Trophoblast cell (in vitro differentiated cells and primary cell): ENCODE measurements at regions not wholly inside any gene's neighbourhood (a gene's known extent, or its start where the extent isn't known, plus 50 kb on each side); places are given as distances from the start of the nearest gene placed in this dataset.
"Not testable (repeated sequence)": the region's sequence is repeated elsewhere in the genome, so short reads cannot be mapped to it uniquely, and the experiment has no call there.

ENCODE experiments used
- DNase-seq, 2 donors: peaks; one replicate each; pipeline ENCODE4 v3.0.0-alpha.2; 2016
- H2AFZ ChIP-seq: 2 replicates; pipeline ENCODE4 v1.6.1; 2013; ENCODE audit warnings: low read length, moderate library complexity, mild to moderate bottlenecking; ENCODE audit not compliant: insufficient read depth, poor library complexity
- H2AK5ac ChIP-seq: 2 replicates; pipeline ENCODE4 v1.6.1; 2013; ENCODE audit warnings: mild to moderate bottlenecking, low read length
- H2BK120ac ChIP-seq: 2 replicates; pipeline ENCODE4 v1.6.1; 2013; ENCODE audit warnings: low read length, mild to moderate bottlenecking, moderate library complexity; ENCODE audit not compliant: insufficient read depth, poor library complexity
- H2BK12ac ChIP-seq: 2 replicates; pipeline ENCODE4 v1.6.1; 2013; ENCODE audit warnings: mild to moderate bottlenecking, low read length, moderate library complexity
- H2BK5ac ChIP-seq: 2 replicates; pipeline ENCODE4 v1.6.1; 2013; ENCODE audit warnings: low read length, low read depth, moderate library complexity, mild to moderate bottlenecking; ENCODE audit not compliant: poor library complexity
- H3K14ac ChIP-seq: 2 replicates; pipeline ENCODE4 v1.6.1; 2013; ENCODE audit warnings: mild to moderate bottlenecking, low read length
- H3K18ac ChIP-seq: 2 replicates; pipeline ENCODE4 v1.6.1; 2013; ENCODE audit warnings: mild to moderate bottlenecking, low read length
- H3K23ac ChIP-seq: 2 replicates; pipeline ENCODE4 v1.6.1; 2013; ENCODE audit warnings: low read length
- H3K27ac ChIP-seq: 2 replicates; pipeline ENCODE4 v1.5.1; 2013; ENCODE audit warnings: low read depth, mild to moderate bottlenecking, inconsistent platforms, low read length, moderate library complexity
- H3K27me3 ChIP-seq: 2 replicates; pipeline ENCODE4 v1.6.1; 2013; ENCODE audit warnings: inconsistent platforms, mild to moderate bottlenecking, low read length, moderate library complexity; ENCODE audit not compliant: insufficient read depth
- H3K36me3 ChIP-seq, 2 experiments: 1 replicate in 1 of 2; 2 replicates in 1 of 2; pipeline ENCODE4 v1.6.1; 2013; ENCODE audit warnings: low read length in 2 of 2, mild to moderate bottlenecking in 2 of 2, moderate library complexity in 1 of 2; ENCODE audit not compliant: insufficient read depth in 2 of 2, control insufficient read depth in 1 of 2
- H3K4ac ChIP-seq: 2 replicates; pipeline ENCODE4 v1.6.1; 2013; ENCODE audit warnings: low read depth, mild to moderate bottlenecking, low read length, moderate library complexity
- H3K4me1 ChIP-seq, 2 experiments: 1 replicate in 1 of 2; 2 replicates in 1 of 2; pipeline ENCODE4 v1.6.1; 2013; ENCODE audit warnings: low read length in 2 of 2, mild to moderate bottlenecking in 2 of 2, moderate library complexity in 1 of 2; ENCODE audit not compliant: insufficient read depth in 2 of 2, control insufficient read depth in 1 of 2
- H3K4me2 ChIP-seq: 2 replicates; pipeline ENCODE4 v1.6.1; 2013; ENCODE audit warnings: inconsistent platforms, mild to moderate bottlenecking, low read length, moderate library complexity
- H3K4me3 ChIP-seq: 2 replicates; pipeline ENCODE4 v1.5.1; 2013; ENCODE audit warnings: mild to moderate bottlenecking, low read depth, low read length, inconsistent platforms
- H3K79me1 ChIP-seq: one replicate; pipeline ENCODE4 v1.6.1; 2013; ENCODE audit warnings: low read length
- H3K79me2 ChIP-seq: 2 replicates; pipeline ENCODE4 v1.6.1; 2013; ENCODE audit warnings: low read length, mild to moderate bottlenecking; ENCODE audit not compliant: control insufficient read depth, insufficient read depth, poor library complexity
- H3K9ac ChIP-seq: 2 replicates; pipeline ENCODE4 v1.6.1; 2013; ENCODE audit warnings: mild to moderate bottlenecking, low read length
- H3K9me3 ChIP-seq: 2 replicates; pipeline ENCODE4 v1.6.1; 2013; ENCODE audit warnings: low read depth, mild to moderate bottlenecking, control low read depth, inconsistent platforms, low read length; ENCODE audit not compliant: insufficient read depth
- H4K12ac ChIP-seq: 2 replicates; pipeline ENCODE4 v1.6.1; 2013; ENCODE audit warnings: low read depth, mild to moderate bottlenecking, low read length, moderate library complexity
- H4K8ac ChIP-seq: 2 replicates; pipeline ENCODE4 v1.6.1; 2013; ENCODE audit warnings: low read depth, mild to moderate bottlenecking, low read length, moderate library complexity
- H4K91ac ChIP-seq: one replicate; pipeline ENCODE4 v1.6.1; 2013; ENCODE audit warnings: low read depth, mild to moderate bottlenecking, low read length, moderate library complexity
- WGBS: extraction: QIAGEN DNeasy Blood & Tissue Kit; methylation state at CpG from one replicate; pipeline ENCODE4 v1.1.7; 2013; ENCODE audit warnings: missing lambda C conversion rate; ENCODE audit not compliant: insufficient read length, insufficient coverage; ENCODE audit errors: extremely low coverage; 5-methylcytosine and 5-hydroxymethylcytosine counted together

DNA sequence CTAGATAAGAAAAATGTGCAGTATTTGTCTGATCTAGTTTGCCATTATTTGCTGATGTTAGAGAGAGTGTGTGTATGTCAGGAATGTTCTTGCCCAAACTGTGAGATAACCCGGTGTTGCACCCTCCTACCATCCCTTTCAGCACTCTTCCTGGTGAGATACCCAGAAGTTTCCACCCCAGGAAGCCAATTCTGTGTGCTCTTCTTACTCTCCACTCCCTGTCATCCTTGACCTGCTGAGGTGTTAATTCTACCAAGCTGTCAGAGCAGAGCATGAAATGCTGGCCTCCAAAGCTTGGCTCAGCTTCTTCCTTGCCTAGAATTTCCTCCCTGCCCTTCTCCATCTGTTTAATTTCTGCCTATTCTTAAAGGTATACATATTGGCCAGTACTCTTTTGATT lies 237.3 kb upstream of the CNR1 start:
- Histone ChIP-seq H3K27me3 (no peaks in the 10 kb centered on the region), H3K23ac (no peak overlapping the region), H3K79me2 (no peaks in the 10 kb centered on the region), H3K9ac (no peak overlapping the region), H2AK5ac (no peak overlapping the region), H2BK120ac (no peak overlapping the region), H3K4me3 (no peak overlapping the region), H4K8ac (no peak overlapping the region), H3K4me1 (no peaks in the 10 kb centered on the region), H4K12ac (no peak overlapping the region), H4K91ac (no peak overlapping the region), H3K9me3 (no peaks in the 10 kb centered on the region), H3K27ac (no peak overlapping the region), H2BK12ac (no peak overlapping the region), H3K4ac (no peak overlapping the region), H3K4me2 (no peak overlapping the region), H2BK5ac (no peak overlapping the region), H3K79me1 (no peaks in the 10 kb centered on the region), H3K36me3 (no peaks in the 10 kb centered on the region), H3K18ac (no peak overlapping the region), H2AFZ (no peak overlapping the region), H3K14ac (no peak overlapping the region)
- DNase-seq = no peak
- no CpG with 5 or more reads among the region's 1 CpG for WGBS

DNA sequence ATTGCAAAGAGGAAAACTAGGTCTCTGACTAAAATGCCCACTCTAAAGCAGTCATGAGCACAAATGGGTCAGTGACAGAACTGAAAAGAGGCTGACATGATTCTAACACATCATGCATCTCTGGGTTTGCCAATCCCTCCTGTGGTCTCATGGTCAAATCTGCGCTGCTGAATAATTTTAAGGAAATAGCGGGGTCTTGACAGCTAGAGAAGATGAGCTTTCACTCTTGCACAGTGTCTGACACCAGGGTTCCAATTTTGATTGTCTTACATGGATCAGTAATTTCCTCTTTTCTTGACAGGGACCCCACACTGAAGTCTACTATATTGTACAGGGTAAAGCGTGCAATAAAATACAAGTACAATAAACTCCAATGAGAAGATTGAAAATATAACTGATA lies 236.8 kb upstream of the CNR1 start:
- no peak overlapping the region for H2BK12ac ChIP-seq
- H3K36me3 ChIP-seq = no peaks in the 10 kb centered on the region
- no peak overlapping the region for H3K4me3 ChIP-seq
- no peak for DNase-seq
- H2AK5ac ChIP-seq = no peak overlapping the region
- no peaks in the 10 kb centered on the region for H3K4me1 ChIP-seq
- WGBS = no CpG with 5 or more reads among the region's 3 CpGs
- no peak overlapping the region for H4K12ac ChIP-seq
- no peak overlapping the region for H3K4ac ChIP-seq
- H2AFZ ChIP-seq = no peak overlapping the region
- no peaks in the 10 kb centered on the region for H3K79me2 ChIP-seq
- no peaks in the 10 kb centered on the region for H3K27me3 ChIP-seq
- H2BK120ac ChIP-seq = no peak overlapping the region
- no peak overlapping the region for H3K9ac ChIP-seq
- H4K8ac ChIP-seq = no peak overlapping the region
- no peak overlapping the region for H2BK5ac ChIP-seq
- no peak overlapping the region for H3K4me2 ChIP-seq
- H3K23ac ChIP-seq = no peak overlapping the region
- no peak overlapping the region for H3K14ac ChIP-seq
- H3K79me1 ChIP-seq = no peaks in the 10 kb centered on the region
- no peak overlapping the region for H4K91ac ChIP-seq
- no peak overlapping the region for H3K18ac ChIP-seq
- H3K27ac ChIP-seq = no peak overlapping the region
- no peaks in the 10 kb centered on the region for H3K9me3 ChIP-seq

DNA sequence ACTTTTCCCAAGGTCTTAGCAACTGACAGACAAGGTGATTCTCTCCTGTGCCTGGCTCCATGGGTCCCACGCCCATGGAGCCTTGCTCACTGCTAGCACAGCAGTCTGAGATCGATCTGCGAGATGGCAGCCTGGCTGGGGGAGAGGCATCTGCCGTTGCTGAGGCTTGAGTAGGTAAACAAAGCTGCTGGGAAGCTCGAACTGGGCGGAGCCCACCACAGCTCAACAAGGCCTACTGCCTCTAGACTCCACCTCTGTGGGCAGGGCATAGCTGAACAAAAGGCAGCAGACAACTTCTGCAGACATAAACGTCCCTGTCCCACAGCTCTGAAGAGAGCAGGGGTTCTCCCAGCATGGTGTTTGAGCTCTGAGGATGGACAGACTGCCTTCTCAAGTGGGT lies 224.9 kb upstream of the CNR1 start:
- H3K18ac ChIP-seq, H2AFZ ChIP-seq, H2BK12ac ChIP-seq, H2BK120ac ChIP-seq, H2BK5ac ChIP-seq, H3K4me1 ChIP-seq, H3K23ac ChIP-seq, H3K4me3 ChIP-seq, H3K36me3 ChIP-seq, H3K27me3 ChIP-seq, H3K9me3 ChIP-seq, DNase-seq, H4K91ac ChIP-seq, H4K12ac ChIP-seq, H3K4ac ChIP-seq, H3K79me2 ChIP-seq, H3K27ac ChIP-seq, H3K14ac ChIP-seq, H3K9ac ChIP-seq, H4K8ac ChIP-seq, H3K79me1 ChIP-seq, H2AK5ac ChIP-seq, H3K4me2 ChIP-seq: not testable (repeated sequence)
- WGBS = no CpG with 5 or more reads among the region's 7 CpGs

DNA sequence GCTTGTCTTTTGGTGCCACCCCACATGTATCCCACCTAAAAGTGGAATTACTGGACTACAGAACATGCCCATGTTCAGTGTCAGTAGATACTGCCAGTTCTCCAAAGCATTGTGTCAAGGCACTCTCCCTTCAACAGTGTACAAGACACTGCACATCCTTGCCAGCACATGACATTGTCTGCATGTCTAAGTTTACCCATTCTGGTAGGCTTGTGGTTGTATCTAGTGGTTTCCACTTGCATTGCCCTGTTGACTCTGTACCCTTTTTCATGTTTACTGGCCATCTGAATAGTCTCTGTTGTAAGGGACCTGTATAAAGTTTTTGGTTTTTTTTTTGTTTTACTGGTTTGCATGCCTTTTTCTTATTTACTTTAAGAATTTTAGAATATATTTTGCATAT lies 222.4 kb upstream of the CNR1 start:
- H3K9ac ChIP-seq = no peak overlapping the region
- no peak overlapping the region for H2BK5ac ChIP-seq
- no peak overlapping the region for H3K18ac ChIP-seq
- H2BK120ac ChIP-seq = no peak overlapping the region
- no peaks in the 10 kb centered on the region for H3K4me1 ChIP-seq
- H2AK5ac ChIP-seq = no peak overlapping the region
- H3K4me3 ChIP-seq = no peak overlapping the region
- H3K23ac ChIP-seq = no peak overlapping the region
- no peak overlapping the region for H4K12ac ChIP-seq
- no peak overlapping the region for H4K91ac ChIP-seq
- H3K4me2 ChIP-seq = no peak overlapping the region
- H3K27ac ChIP-seq = no peak overlapping the region
- H3K36me3 ChIP-seq = no peaks in the 10 kb centered on the region
- no peak overlapping the region for H3K14ac ChIP-seq
- no peaks in the 10 kb centered on the region for H3K79me2 ChIP-seq
- no peak overlapping the region for H2AFZ ChIP-seq
- no peak for DNase-seq
- H3K79me1 ChIP-seq = no peaks in the 10 kb centered on the region
- no peak overlapping the region for H4K8ac ChIP-seq
- H3K27me3 ChIP-seq = no peaks in the 10 kb centered on the region
- no peaks in the 10 kb centered on the region for H3K9me3 ChIP-seq
- H3K4ac ChIP-seq = no peak overlapping the region
- no peak overlapping the region for H2BK12ac ChIP-seq

DNA sequence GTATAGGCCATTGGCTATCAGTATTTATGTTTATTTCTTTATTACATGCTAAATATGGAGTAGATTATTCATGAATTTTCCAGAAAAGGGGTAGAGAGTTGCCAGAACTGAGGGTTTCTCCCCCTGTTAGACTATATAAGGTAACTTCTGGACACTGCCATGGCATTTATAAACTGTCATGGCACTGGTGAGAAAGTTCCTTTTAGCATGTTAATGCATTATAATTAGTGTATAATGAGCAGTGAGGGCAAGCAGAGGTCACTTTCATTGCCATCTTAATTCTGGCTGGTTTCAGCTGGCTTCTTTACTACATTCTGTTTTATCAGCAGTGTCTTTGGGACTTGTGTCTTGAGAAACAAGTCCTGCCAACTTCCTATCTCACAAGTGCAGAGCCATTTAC lies 220.0 kb upstream of the CNR1 start:
- no peak overlapping the region for H4K12ac ChIP-seq
- no peaks in the 10 kb centered on the region for H3K27me3 ChIP-seq
- no peak overlapping the region for H3K4me2 ChIP-seq
- no peak overlapping the region for H3K18ac ChIP-seq
- no peak overlapping the region for H3K9ac ChIP-seq
- H4K8ac ChIP-seq = no peak overlapping the region
- no peak overlapping the region for H3K27ac ChIP-seq
- no peak overlapping the region for H3K23ac ChIP-seq
- H2BK12ac ChIP-seq = no peak overlapping the region
- H3K14ac ChIP-seq = no peak overlapping the region
- no peak overlapping the region for H2BK5ac ChIP-seq
- no peak overlapping the region for H3K4me3 ChIP-seq
- no peak overlapping the region for H3K4ac ChIP-seq
- no peaks in the 10 kb centered on the region for H3K4me1 ChIP-seq
- no peaks in the 10 kb centered on the region for H3K79me2 ChIP-seq
- H2AK5ac ChIP-seq = no peak overlapping the region
- DNase-seq = no peak
- H3K9me3 ChIP-seq = no peaks in the 10 kb centered on the region
- H3K36me3 ChIP-seq = no peaks in the 10 kb centered on the region
- H3K79me1 ChIP-seq = no peaks in the 10 kb centered on the region
- no peak overlapping the region for H4K91ac ChIP-seq
- H2AFZ ChIP-seq = no peak overlapping the region
- no peak overlapping the region for H2BK120ac ChIP-seq
